ENCODE measurements at regions not wholly inside any gene's neighbourhood (a gene's known extent, or its start where the extent isn't known, plus 50 kb on each side); places are given as distances from the start of the nearest gene placed in this dataset.

- no peak for TF ChIP-seq E2F8 (IDR thresholded peaks at IDR 0.05; ENCODE audit: low read depth, partially characterized antibody)
- TF ChIP-seq SMAD5 (IDR thresholded peaks at IDR 0.05; ENCODE audit: low read depth), result no peak
- no peak for TF ChIP-seq EGR1 (IDR thresholded peaks at IDR 0.05; ENCODE audit: borderline replicate concordance in 1 of 2, low read depth in 2 of 2, low read length in 2 of 2)
Observed at GRCh38 chr1:198047913-198048312, 108.9 kb upstream of the NEK7 start (continued).

GRCh38 chr1:198054510-198054909 lies 102.3 kb upstream of the NEK7 start:
- TF ChIP-seq SIX5 (IDR thresholded peaks at IDR 0.05; ENCODE audit: low read depth, low read length, severe bottlenecking), result no peak
- TF ChIP-seq IRF4 (IDR thresholded peaks at IDR 0.05; ENCODE audit: low read depth, low read length), result no peak
- TF ChIP-seq EZH2 (IDR thresholded peaks at IDR 0.05; ENCODE audit: borderline replicate concordance, control insufficient read depth, low read depth, low read length), result no peak
- TF ChIP-seq CHD1 (IDR thresholded peaks at IDR 0.05; ENCODE audit: low read depth, low read length), result no peak
- no peak for TF ChIP-seq ATF3 (IDR thresholded peaks at IDR 0.05; ENCODE audit: borderline replicate concordance, extremely low read depth, low read depth, low read length)
- TF ChIP-seq TAF1 (IDR thresholded peaks at IDR 0.05; ENCODE audit: borderline replicate concordance, low read depth, low read length), result no peak
- BruUV-seq (replicated peaks), result no TSS peak
- Histone ChIP-seq H3K36me3 (ENCODE audit: control insufficient read depth in 2 of 2, insufficient read depth in 2 of 2, low read length in 1 of 2) (no peaks in the 10 kb centered on the region), H3K79me2 (ENCODE audit: control insufficient read depth, insufficient read depth, low read length) (no peaks in the 10 kb centered on the region), H3K9ac (ENCODE audit: control insufficient read depth, insufficient read depth, low read length) (no peak overlapping the region), H3K4me2 (ENCODE audit: control insufficient read depth, insufficient read depth) (no peak overlapping the region), H3K4me1 (ENCODE audit: control insufficient read depth, insufficient read depth, low read length) (no peaks in the 10 kb centered on the region), H3K9me3 (replicated peaks; ENCODE audit: control insufficient read depth, insufficient read depth, low read length) (no peaks in the 10 kb centered on the region), H3K4me3 (no peak overlapping the region), H2AFZ (ENCODE audit: control insufficient read depth, low read depth, low read length) (no peak overlapping the region), H4K20me1 (ENCODE audit: control insufficient read depth, insufficient read depth) (no peaks in the 10 kb centered on the region), H3K27me3 (replicated peaks in 1 of 2; ENCODE audit: control insufficient read depth in 2 of 2, insufficient read depth in 2 of 2, low read length in 1 of 2) (no peaks in the 10 kb centered on the region), H3K27ac (ENCODE audit: control insufficient read depth, insufficient read depth) (no peak overlapping the region)
- ChIA-PET RAD21 (ENCODE audit: unreplicated experiment) (no interaction called here), SMC1A (ENCODE audit: uncharacterized antibody, unreplicated experiment) (interaction anchor here (0.7 kb wide), 1 partner anchor 440 kb away, joined by 3 read pairs; no protein-coding TSS in a partner anchor), CTCF (no interaction called here), POLR2A (no interaction called here)
- 73% methylated on average over 3 of the region's 3 CpGs for WGBS (ENCODE audit: insufficient coverage, insufficient replicate concordance, low lambda C conversion rate, missing lambda C conversion rate)
- intact Hi-C loops (cut with micrococcal nuclease; ENCODE audit: unreplicated experiment) (no loop called here), in situ Hi-C loops (cut with MboI) (no loop called here)
- no peak for DNase-seq (ENCODE audit: low read depth, low spot score)
- FAIRE-seq, result no peak
- ATAC-seq, result no peak
